Heart left ventricle (tissue), 16 donors: ENCODE measurements at regions not wholly inside any gene's neighbourhood (a gene's known extent, or its start where the extent isn't known, plus 50 kb on each side); places are given as distances from the start of the nearest gene placed in this dataset.

Source experiments
- ATAC-seq, 4 donors: fragments of 200-7000 bp; cut with Tn5 transposase; one replicate each; pipeline ENCODE4 v1.9.1; 2020 to 2022; ENCODE audit warnings: moderate library complexity in 4 of 4, mild to moderate bottlenecking in 3 of 4, moderate number of reproducible peaks in 1 of 4
- DNase-seq, 5 donors: peaks; one replicate each; pipeline ENCODE4 v3.0.0-alpha.2; 2020
- H3K27ac ChIP-seq, 12 donors: fragments of 200-600 bp; sonication (generic) in 4 of 12; one replicate each; pipeline versions ENCODE4 v1.5.0 to v1.8.0; 2016 to 2022; ENCODE audit warnings: mild to moderate bottlenecking in 2 of 12
- H3K27me3 ChIP-seq, 9 donors: fragments of 200-600 bp; sonication (generic) in 2 of 9; one replicate each; pipeline versions ENCODE4 v1.5.1 to v1.8.0; 2016 to 2022; ENCODE audit warnings: mild to moderate bottlenecking in 3 of 9
- H3K36me3 ChIP-seq, 9 donors: fragments of 200-600 bp; sonication (generic) in 2 of 9; one replicate each; pipeline versions ENCODE4 v1.5.0 to v1.8.0; 2018 to 2022; ENCODE audit warnings: mild to moderate bottlenecking in 2 of 9
- H3K4me1 ChIP-seq, 12 donors: fragments of 200-600 bp; sonication (generic) in 4 of 12; one replicate each; pipeline versions ENCODE4 v1.5.0 to v1.8.0; 2016 to 2022; ENCODE audit warnings: mild to moderate bottlenecking in 3 of 12
- H3K4me3 ChIP-seq, 12 donors: fragments of 200-600 bp; sonication (generic) in 4 of 12; one replicate each; pipeline versions ENCODE4 v1.5.0 to v1.8.0; 2017 to 2022; ENCODE audit warnings: mild to moderate bottlenecking in 9 of 12, moderate library complexity in 4 of 12
- H3K9me3 ChIP-seq, 12 donors: fragments of 200-600 bp; sonication (generic) in 4 of 12; one replicate each; pipeline versions ENCODE4 v1.5.0 to v1.8.0; 2016 to 2022; ENCODE audit warnings: mild to moderate bottlenecking in 1 of 12
- POLR2A ChIP-seq, 2 donors: fragments of 450-650 bp; IDR thresholded peaks; one replicate each; pipeline ENCODE4 v1.6.1; 2017; ENCODE audit warnings: antibody characterized with exemption in 2 of 2, mild to moderate bottlenecking in 2 of 2, moderate library complexity in 2 of 2
- WGBS, 4 donors: extraction: QIAGEN DNeasy Blood & Tissue Kit in 2 of 4; methylation state at CpG; one replicate each; pipeline versions ENCODE4 v1.1.5 to v1.1.7; 2013 to 2018; 5-methylcytosine and 5-hydroxymethylcytosine counted together
- intact Hi-C, 10 donors: fragments of 100-400 bp; cut with DNase I; formaldehyde crosslinking; loops; one replicate each; pipeline versions ENCODE4 v1.11.1 to v1.14.2; 2022
- TF ChIP-seq, protein P1 (sequence below), 12 donors: fragments of 200-600 bp; sonication (generic) in 4 of 12; IDR thresholded peaks; one replicate each; pipeline versions ENCODE4 v1.5.0 to v1.8.0; 2018 to 2022; ENCODE audit warnings: antibody characterized with exemption in 12 of 12, mild to moderate bottlenecking in 5 of 12
- donor health status: ischemic (EF 13 %, LVEDD 7.1; RV severe dilation, severe dysfunction).
- donor health status: healthy with polysubstance abuse.
- donor health status: DM: no; HTN: yes; CAD: no.
- donor health status: DM: no; HTN: no; CAD: no.
- donor health status: ischemic (EF 25% LVEDD 6.9; RV normal size, moderate dysfunction).
- donor health status: ischemic (EF 25% LVEDD 5.7; RV mildly dilated, moderate dysfunction).
- donor health status: healthy.
- donor health status: DM: yes; HTN: yes; CAD: no.
- donor health status: ischemic (EF 35%, LVEDD 5.7; RV mildly dilated, moderate dysfunction).
- donor health status: nonischemic (EF 11% LVEDD 7.7; RV severe dilation, severe dysfunction).
- donor health status: DM: yes; HTN: yes; CAD: no.
- donor health status: PGD.
- donor health status: ischemic (EF 29% LVEDD 5.4; RV normal size, mild dysfunction).
- donor health status: nonischemic (EF 23%, LVEDD 6.1; RV moderate dilation, normal function).

DNA sequence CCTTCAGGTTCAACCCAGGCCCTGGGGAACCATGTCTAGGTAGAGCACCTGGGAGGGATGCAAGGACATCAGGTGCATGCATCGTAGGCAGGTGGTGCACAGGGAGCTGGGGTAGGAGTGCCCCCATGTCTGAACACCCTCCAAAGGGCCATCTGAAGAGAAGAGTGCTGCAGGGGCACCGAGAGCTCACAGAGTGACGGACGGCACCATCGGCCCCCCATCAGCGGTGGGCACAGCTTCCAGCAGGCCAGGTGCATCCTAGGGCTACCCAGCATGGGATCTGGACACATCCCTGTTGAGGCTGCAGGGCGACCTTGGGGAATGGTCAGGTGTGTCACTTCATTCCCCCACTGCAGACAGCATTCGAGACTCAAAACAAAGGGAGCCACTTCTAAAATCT, 138.3 kb upstream of the CDH4 start:
- no peak for TF ChIP-seq POLR2A (IDR thresholded peaks at IDR 0.05)
- TF ChIP-seq, protein P1, sequence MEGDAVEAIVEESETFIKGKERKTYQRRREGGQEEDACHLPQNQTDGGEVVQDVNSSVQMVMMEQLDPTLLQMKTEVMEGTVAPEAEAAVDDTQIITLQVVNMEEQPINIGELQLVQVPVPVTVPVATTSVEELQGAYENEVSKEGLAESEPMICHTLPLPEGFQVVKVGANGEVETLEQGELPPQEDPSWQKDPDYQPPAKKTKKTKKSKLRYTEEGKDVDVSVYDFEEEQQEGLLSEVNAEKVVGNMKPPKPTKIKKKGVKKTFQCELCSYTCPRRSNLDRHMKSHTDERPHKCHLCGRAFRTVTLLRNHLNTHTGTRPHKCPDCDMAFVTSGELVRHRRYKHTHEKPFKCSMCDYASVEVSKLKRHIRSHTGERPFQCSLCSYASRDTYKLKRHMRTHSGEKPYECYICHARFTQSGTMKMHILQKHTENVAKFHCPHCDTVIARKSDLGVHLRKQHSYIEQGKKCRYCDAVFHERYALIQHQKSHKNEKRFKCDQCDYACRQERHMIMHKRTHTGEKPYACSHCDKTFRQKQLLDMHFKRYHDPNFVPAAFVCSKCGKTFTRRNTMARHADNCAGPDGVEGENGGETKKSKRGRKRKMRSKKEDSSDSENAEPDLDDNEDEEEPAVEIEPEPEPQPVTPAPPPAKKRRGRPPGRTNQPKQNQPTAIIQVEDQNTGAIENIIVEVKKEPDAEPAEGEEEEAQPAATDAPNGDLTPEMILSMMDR (IDR thresholded peaks at IDR 0.05) = no peak
- intact Hi-C loops = no loop called here
- H3K4me3 ChIP-seq = no peak overlapping the region
- ATAC-seq = no peak
- H3K27me3 ChIP-seq = peaks cover 0 to 13% (median 0%) of the 10 kb centered on the region in 9 donors
- H3K9me3 ChIP-seq = no peaks in the 10 kb centered on the region
- no peaks in the 10 kb centered on the region for H3K36me3 ChIP-seq
- DNase-seq = no peak
- no peak overlapping the region for H3K27ac ChIP-seq
- 88 to 94% (median 92%) methylated on average over 4 to 8 of the region's 8 CpGs for WGBS, 4 donors
- H3K4me1 ChIP-seq = peaks cover 0 to 10% (median 0%) of the 10 kb centered on the region in 12 donors

- intact Hi-C loops = loop anchor here in 1 of 10 donors (5.0 kb wide), 1 partner anchor 902 kb away; no protein-coding TSS in a partner anchor
Measured at GRCh38 chr20:61114493-61115175, 137.4 kb upstream of the CDH4 start.

GRCh38 chr20:61115364-61116065, 136.5 kb upstream of the CDH4 start:
- no peak overlapping the region for H3K27ac ChIP-seq
- TF ChIP-seq, protein P1 (IDR thresholded peaks at IDR 0.05) = no peak
- no peak for TF ChIP-seq POLR2A (IDR thresholded peaks at IDR 0.05)
- peak in 2 of 5 donors; percentile 53 to 71 for DNase-seq

More at GRCh38 chr20:61114493-61115175, 137.4 kb upstream of the CDH4 start:
- Histone ChIP-seq H3K4me1 (peaks cover 0 to 10% (median 0%) of the 10 kb centered on the region in 12 donors), H3K9me3 (no peaks in the 10 kb centered on the region), H3K4me3 (no peak overlapping the region), H3K27ac (no peak overlapping the region), H3K36me3 (no peaks in the 10 kb centered on the region), H3K27me3 (peaks cover 0 to 13% (median 0%) of the 10 kb centered on the region in 9 donors)
- WGBS, 4 donors = 79 to 90% (median 87%) methylated on average over 18 of the region's 18 CpGs
- no peak for TF ChIP-seq POLR2A (IDR thresholded peaks at IDR 0.05)
- TF ChIP-seq, protein P1 (IDR thresholded peaks at IDR 0.05) = no peak
- no peak for DNase-seq
- ATAC-seq = no peak

GRCh38 chr20:61117725-61118124, 134.3 kb upstream of the CDH4 start:
- TF ChIP-seq POLR2A (IDR thresholded peaks at IDR 0.05) = no peak
- TF ChIP-seq, protein P1 (IDR thresholded peaks at IDR 0.05) = no peak
- DNase-seq (no peak), ATAC-seq (no peak)
- WGBS, 4 donors = 80 to 87% (median 84%) methylated on average over 5 of the region's 5 CpGs
- intact Hi-C loops = loop anchor here in 1 of 10 donors (5.0 kb wide), 1 partner anchor 905 kb away; no protein-coding TSS in a partner anchor
- H3K4me1 ChIP-seq = peaks cover 0 to 10% (median 0%) of the 10 kb centered on the region in 12 donors
- H3K36me3 ChIP-seq = no peaks in the 10 kb centered on the region
- H3K4me3 ChIP-seq = no peak overlapping the region
- H3K27me3 ChIP-seq = peaks cover 0 to 16% (median 0%) of the 10 kb centered on the region in 9 donors
- no peak overlapping the region for H3K27ac ChIP-seq
- no peaks in the 10 kb centered on the region for H3K9me3 ChIP-seq

More at GRCh38 chr20:61115364-61116065, 136.5 kb upstream of the CDH4 start:
- ATAC-seq = peak; percentile 79 to 91 (median 82)
- Histone ChIP-seq H3K4me3 (no peak overlapping the region), H3K27me3 (peaks cover 0 to 13% (median 0%) of the 10 kb centered on the region in 9 donors), H3K9me3 (no peaks in the 10 kb centered on the region), H3K36me3 (no peaks in the 10 kb centered on the region), H3K4me1 (peaks cover 0 to 10% (median 0%) of the 10 kb centered on the region in 12 donors)
- intact Hi-C loops = loop anchor here in 1 of 10 donors (5.0 kb wide), 1 partner anchor 903 kb away; no protein-coding TSS in a partner anchor
- WGBS, 4 donors = 28 to 40% (median 31%) methylated on average over 8 of the region's 8 CpGs
